Left forelimb (tissue), 1 donor: ENCODE measurements at regions not wholly inside any gene's neighbourhood (a gene's known extent, or its start where the extent isn't known, plus 50 kb on each side); places are given as distances from the start of the nearest gene placed in this dataset.

ENCODE experiments used
- DNase-seq: peaks from one replicate; pipeline ENCODE4 v3.0.0-alpha.2; 2018; ENCODE audit warnings: low spot score

- no peak for DNase-seq
Observed at GRCh38 chr2:106629981-106630380, 142.8 kb downstream of the CD8B2 start.

GRCh38 chr2:106631281-106631680 lies 144.1 kb downstream of the CD8B2 start:
- no peak for DNase-seq

GRCh38 chr2:106638043-106638442 lies 150.9 kb downstream of the CD8B2 start:
- no peak for DNase-seq

- DNase-seq, result no peak
Observed at GRCh38 chr2:106638580-106638979, 151.4 kb downstream of the CD8B2 start.

GRCh38 chr2:106642679-106643078 lies 155.5 kb downstream of the CD8B2 start:
- no peak for DNase-seq

- no peak for DNase-seq
Observed at GRCh38 chr2:106644623-106645022, 157.5 kb downstream of the CD8B2 start.

- no peak for DNase-seq
Observed at GRCh38 chr2:106646605-106647004, 159.4 kb downstream of the CD8B2 start.

GRCh38 chr2:106649306-106649705 lies 162.1 kb downstream of the CD8B2 start:
- DNase-seq, result no peak

- no peak for DNase-seq
Observed at GRCh38 chr2:106653465-106653864, 166.3 kb downstream of the CD8B2 start.

GRCh38 chr2:106658616-106659015 lies 171.5 kb downstream of the CD8B2 start:
- no peak for DNase-seq

- no peak for DNase-seq
Observed at GRCh38 chr2:106664669-106665068, 177.5 kb downstream of the CD8B2 start.

GRCh38 chr2:106667478-106668070 lies 180.4 kb downstream of the CD8B2 start:
- no peak for DNase-seq

- no peak for DNase-seq
Observed at GRCh38 chr2:106685180-106685897, 198.2 kb downstream of the CD8B2 start.

- DNase-seq, result no peak
Observed at GRCh38 chr2:106686814-106687213, 199.2 kb downstream of the ST6GAL2 start.

GRCh38 chr2:106694964-106695470 lies 190.9 kb downstream of the ST6GAL2 start:
- no peak for DNase-seq

GRCh38 chr2:106695919-106696318 lies 190.0 kb downstream of the ST6GAL2 start:
- DNase-seq, result no peak

- no peak for DNase-seq
Observed at GRCh38 chr2:106700616-106701015, 185.4 kb downstream of the ST6GAL2 start.

- no peak for DNase-seq
Observed at GRCh38 chr2:106701203-106702022, 184.6 kb downstream of the ST6GAL2 start.

GRCh38 chr2:106703161-106703560 lies 182.8 kb downstream of the ST6GAL2 start:
- DNase-seq, result no peak

GRCh38 chr2:106704798-106705197 lies 181.2 kb downstream of the ST6GAL2 start:
- DNase-seq, result no peak

GRCh38 chr2:106705877-106706276 lies 180.1 kb downstream of the ST6GAL2 start:
- no peak for DNase-seq

- DNase-seq, result no peak
Observed at GRCh38 chr2:106706283-106706682, 179.7 kb downstream of the ST6GAL2 start.

- no peak for DNase-seq
Observed at GRCh38 chr2:106708209-106708608, 177.8 kb downstream of the ST6GAL2 start.
